ENCODE measurements at regions not wholly inside any gene's neighbourhood (a gene's known extent, or its start where the extent isn't known, plus 50 kb on each side); places are given as distances from the start of the nearest gene placed in this dataset.

GRCh38 chr15:68487087-68487843 is 55.3 kb upstream of the ITGA11 start (continued):
- no peak for TF ChIP-seq REST (IDR thresholded peaks at IDR 0.05; ENCODE audit: unreplicated experiment)
- TF ChIP-seq CREB1 (CRISPR knock-in tag; IDR thresholded peaks at IDR 0.05; ENCODE audit: low read depth): no peak
- TF ChIP-seq POLR2AphosphoS5 (IDR thresholded peaks at IDR 0.05; ENCODE audit: low read depth): no peak
- TF ChIP-seq NANOG (IDR thresholded peaks at IDR 0.05; ENCODE audit: borderline replicate concordance): no peak
- no peak for TF ChIP-seq ETS1 (IDR thresholded peaks at IDR 0.05)
- TF ChIP-seq ZNF331 (CRISPR knock-in tag; IDR thresholded peaks at IDR 0.05; ENCODE audit: low read depth): no peak
- no peak for TF ChIP-seq JUNB (IDR thresholded peaks at IDR 0.05; ENCODE audit: unreplicated experiment)
- no peak for TF ChIP-seq ZNF114 (CRISPR knock-in tag; IDR thresholded peaks at IDR 0.05)
- no peak for TF ChIP-seq EZH2 (IDR thresholded peaks at IDR 0.05; ENCODE audit: low read depth, unreplicated experiment)
- TF ChIP-seq CTCF (conservative IDR thresholded peaks at IDR 0.05; ENCODE audit: low read depth in 2 of 2): no peak
- TF ChIP-seq STAT1 (IDR thresholded peaks at IDR 0.05; ENCODE audit: unreplicated experiment): no peak

GRCh38 chr15:68488290-68488689 is 56.3 kb upstream of the ITGA11 start:
- H3F3A ChIP-seq (replicated peaks; ENCODE audit: low read depth): no peaks in the 10 kb centered on the region
- peak overlapping the region; percentile 6; the same call in 1 of the 2 replicates for H2AFZ ChIP-seq
- no peak overlapping the region for H3K4me3 ChIP-seq
- no peaks in the 10 kb centered on the region for H3K27me3 ChIP-seq (ENCODE audit: insufficient read depth)
- no peaks in the 10 kb centered on the region for H3K36me3 ChIP-seq (ENCODE audit: insufficient read depth)
- DNase-seq (ENCODE audit: low spot score): no peak
- H3K4me1 ChIP-seq (ENCODE audit: insufficient read depth): peaks cover 4% of the 10 kb centered on the region; the same call in 1 of the 2 replicates
- peaks cover 13% of the 10 kb centered on the region for H3K27me3 Mint-ChIP-seq (ENCODE audit: insufficient read depth, low read depth, poor library complexity)
- H3K27ac ChIP-seq (ENCODE audit: low read depth): no peak overlapping the region
- H3K9me2 ChIP-seq (ENCODE audit: insufficient read depth): peaks cover 7% of the 10 kb centered on the region; the same call in 1 of the 2 replicates
- peaks cover 11% of the 10 kb centered on the region for H3K4me1 Mint-ChIP-seq
- no peak overlapping the region for H3K27ac Mint-ChIP-seq
- H3K4me3 Mint-ChIP-seq: no peak overlapping the region
- no peak for ATAC-seq
- H3K36me3 Mint-ChIP-seq (ENCODE audit: low read depth): no peaks in the 10 kb centered on the region
- H3K4me2 ChIP-seq: no peak overlapping the region
- H3K9me3 Mint-ChIP-seq: 0 out of 3 replicates have a peak, but pooled peaks cover 2% of the 10 kb centered on the region
- H3K79me2 ChIP-seq (replicated peaks; ENCODE audit: insufficient read depth): no peaks in the 10 kb centered on the region
- no peaks in the 10 kb centered on the region for H4K20me1 ChIP-seq (replicated peaks; ENCODE audit: insufficient read depth)
- TF ChIP-seq CTCF (conservative IDR thresholded peaks at IDR 0.05; ENCODE audit: low read depth in 2 of 2) (no peak), ZNF114 (CRISPR knock-in tag; IDR thresholded peaks at IDR 0.05) (no peak), REST (IDR thresholded peaks at IDR 0.05; ENCODE audit: unreplicated experiment) (no peak)
